Activated T-helper 2 cell treated with anti-CD3 and anti-CD28 coated beads, Interferon-gamma antibody, Interleukin-2, Interleukin-4, amounts not matched to agents 10 μg/mL and 5 μg/mL and 100 μg/mL, durations not matched to agents 14 hours and 24 hours and 36 hours (primary cell): ENCODE measurements at regions not wholly inside any gene's neighbourhood (a gene's known extent, or its start where the extent isn't known, plus 50 kb on each side); places are given as distances from the start of the nearest gene placed in this dataset.
"Not testable (repeated sequence)": the region's sequence is repeated elsewhere in the genome, so short reads cannot be mapped to it uniquely, and the experiment has no call there.

ENCODE experiments used
- DNase-seq: peaks from one replicate; pipeline ENCODE4 v3.0.0; 2021; ENCODE audit warnings: low spot score
- H3K27ac Mint-ChIP-seq: one replicate; pipeline ENCODE4 v1.8.0; 2021; ENCODE audit warnings: mixed read lengths
- H3K27me3 Mint-ChIP-seq: one replicate; pipeline ENCODE4 v1.8.0; 2021; ENCODE audit warnings: low read depth, mixed read lengths
- H3K36me3 Mint-ChIP-seq: one replicate; pipeline ENCODE4 v1.8.0; 2021; ENCODE audit warnings: low read depth, mixed read lengths
- H3K4me1 Mint-ChIP-seq: one replicate; pipeline ENCODE4 v1.8.0; 2021; ENCODE audit warnings: low read depth, mixed read lengths
- H3K4me3 Mint-ChIP-seq: one replicate; pipeline ENCODE4 v1.8.0; 2021; ENCODE audit warnings: low read depth, mild to moderate bottlenecking, moderate library complexity, mixed read lengths
- H3K9me3 Mint-ChIP-seq: one replicate; pipeline ENCODE4 v1.8.0; 2021; ENCODE audit warnings: mixed read lengths
- intact Hi-C: fragments of 100-400 bp; cut with micrococcal nuclease; formaldehyde crosslinking; loops from one replicate; pipeline ENCODE4 v1.15.1; 2023

GRCh38 chrX:65971151-65971550 lies 68.7 kb downstream of the VSIG4 start:
- Mint-ChIP-seq H3K36me3 (no peaks in the 10 kb centered on the region), H3K4me3 (no peak overlapping the region), H3K27ac (no peak overlapping the region), H3K27me3 (no peaks in the 10 kb centered on the region), H3K9me3 (no peaks in the 10 kb centered on the region), H3K4me1 (no peaks in the 10 kb centered on the region)
- intact Hi-C loops, result no loop called here
- no peak for DNase-seq

DNA sequence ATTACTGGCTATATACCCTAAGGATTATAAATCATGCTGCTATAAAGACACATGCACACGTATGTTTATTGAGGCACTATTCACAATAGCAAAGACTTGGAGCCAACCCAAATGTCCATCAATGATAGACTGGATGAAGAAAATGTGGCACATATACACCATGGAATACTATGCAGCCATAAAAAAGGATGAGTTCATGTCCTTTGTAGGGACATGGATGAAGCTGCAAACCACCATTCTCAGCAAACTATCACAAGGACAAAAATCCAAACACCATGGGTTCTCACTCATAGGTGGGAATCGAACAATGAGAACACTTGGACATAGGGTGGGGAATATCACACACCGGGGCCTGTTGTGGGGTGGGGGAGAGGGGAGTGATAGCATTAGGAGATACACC lies 72.7 kb downstream of the VSIG4 start:
- H3K9me3 Mint-ChIP-seq, intact Hi-C loops, H3K36me3 Mint-ChIP-seq, H3K27ac Mint-ChIP-seq, H3K27me3 Mint-ChIP-seq, H3K4me1 Mint-ChIP-seq, H3K4me3 Mint-ChIP-seq, DNase-seq: not testable (repeated sequence)

- no peak for DNase-seq
- H3K4me1 Mint-ChIP-seq, result no peaks in the 10 kb centered on the region
- intact Hi-C loops, result no loop called here
- H3K36me3 Mint-ChIP-seq, result no peaks in the 10 kb centered on the region
- no peak overlapping the region for H3K4me3 Mint-ChIP-seq
- H3K27me3 Mint-ChIP-seq, result peaks cover 2% of the 10 kb centered on the region
- peaks cover 8% of the 10 kb centered on the region for H3K9me3 Mint-ChIP-seq
- H3K27ac Mint-ChIP-seq, result no peak overlapping the region
Measured at GRCh38 chrX:65961714-65962113, 78.2 kb downstream of the VSIG4 start.

DNA sequence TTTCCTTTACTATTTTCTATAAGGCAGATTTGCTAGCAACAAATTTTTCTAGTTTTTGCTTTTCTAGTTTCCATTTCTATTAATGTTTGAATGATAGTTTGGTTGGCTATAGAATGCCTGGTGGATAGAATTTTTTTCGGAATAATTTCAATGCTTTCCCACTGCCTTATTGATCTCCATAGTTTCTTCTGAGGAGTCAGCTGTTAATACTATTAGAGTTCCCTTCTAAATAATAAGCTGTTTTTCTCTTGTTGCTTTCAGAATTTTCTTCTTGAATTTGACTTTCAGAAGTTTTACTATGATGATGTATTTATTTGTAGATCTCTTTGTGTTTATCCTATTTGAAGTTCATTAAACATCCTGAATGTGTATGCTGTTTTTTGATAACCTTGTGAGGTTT lies 91.8 kb downstream of the VSIG4 start:
- H3K4me3 Mint-ChIP-seq, result no peak overlapping the region
- H3K27ac Mint-ChIP-seq, result no peak overlapping the region
- intact Hi-C loops, result no loop called here
- peaks cover 2% of the 10 kb centered on the region for H3K27me3 Mint-ChIP-seq
- DNase-seq, result no peak
- H3K4me1 Mint-ChIP-seq, result peaks cover 10% of the 10 kb centered on the region
- peaks cover 5% of the 10 kb centered on the region for H3K36me3 Mint-ChIP-seq
- H3K9me3 Mint-ChIP-seq, result peaks cover 31% of the 10 kb centered on the region

DNA sequence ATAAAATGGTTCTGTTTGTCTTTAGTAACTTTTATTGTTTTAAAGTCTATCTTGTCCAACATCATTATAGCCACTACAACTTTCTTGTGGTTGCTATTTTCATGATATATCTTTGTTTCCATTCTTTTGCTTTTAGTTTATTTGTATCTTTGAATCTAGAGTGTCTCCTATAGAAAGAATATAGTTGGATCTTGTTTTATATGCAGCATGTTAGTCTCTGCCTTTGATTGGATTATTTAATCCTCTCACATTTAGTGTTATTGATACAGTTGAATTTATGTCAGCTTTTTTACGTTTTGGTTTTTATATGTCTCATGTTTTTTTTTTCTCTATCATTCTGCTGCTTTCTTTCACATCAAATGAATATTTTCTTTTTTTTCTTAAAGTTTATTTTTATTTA lies 98.1 kb downstream of the VSIG4 start:
- Mint-ChIP-seq H3K27me3 (peaks cover 2% of the 10 kb centered on the region), H3K4me1 (no peaks in the 10 kb centered on the region), H3K36me3 (peaks cover 5% of the 10 kb centered on the region), H3K9me3 (peaks cover 42% of the 10 kb centered on the region), H3K27ac (no peak overlapping the region), H3K4me3 (no peak overlapping the region)
- intact Hi-C loops, result no loop called here
- no peak for DNase-seq

DNA sequence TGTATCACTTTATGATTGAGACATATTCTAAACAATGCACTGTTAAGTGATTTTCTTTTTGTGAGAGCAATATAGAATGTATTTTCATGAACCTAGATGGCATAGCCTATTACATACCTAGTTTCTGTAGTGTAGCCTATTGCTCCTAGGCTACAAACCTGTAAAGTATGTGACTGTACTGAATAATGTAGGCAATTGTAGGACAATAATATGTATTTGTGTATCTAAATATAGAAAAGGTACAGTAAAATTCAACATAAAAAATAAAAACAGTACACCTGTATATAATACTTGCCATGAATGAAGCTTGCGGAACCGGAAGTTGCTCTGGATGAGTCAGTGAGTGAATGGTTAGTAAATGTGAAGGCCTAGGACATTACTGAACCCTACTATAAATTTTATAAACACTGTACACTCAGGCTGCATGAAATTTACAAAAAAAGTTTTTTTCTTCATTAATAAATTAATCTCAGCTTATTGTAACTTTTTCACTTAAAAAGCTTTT lies 106.7 kb downstream of the VSIG4 start:
- intact Hi-C loops, result no loop called here
- H3K9me3 Mint-ChIP-seq, result peaks cover 11% of the 10 kb centered on the region
- no peak overlapping the region for H3K27ac Mint-ChIP-seq
- no peak for DNase-seq
- H3K36me3 Mint-ChIP-seq, result peaks cover 4% of the 10 kb centered on the region
- no peaks in the 10 kb centered on the region for H3K27me3 Mint-ChIP-seq
- H3K4me3 Mint-ChIP-seq, result no peak overlapping the region
- peaks cover 3% of the 10 kb centered on the region for H3K4me1 Mint-ChIP-seq

GRCh38 chrX:65932173-65933084 lies 107.5 kb downstream of the VSIG4 start:
- DNase-seq, result peak; percentile 8
- intact Hi-C loops, result no loop called here
- H3K27me3 Mint-ChIP-seq, result no peaks in the 10 kb centered on the region
- H3K27ac Mint-ChIP-seq, result peak overlapping the region; percentile 3
- peaks cover 5% of the 10 kb centered on the region for H3K4me1 Mint-ChIP-seq
- H3K4me3 Mint-ChIP-seq, result no peak overlapping the region
- peaks cover 19% of the 10 kb centered on the region for H3K9me3 Mint-ChIP-seq
- peaks cover 9% of the 10 kb centered on the region for H3K36me3 Mint-ChIP-seq

- Mint-ChIP-seq H3K4me1 (peaks cover 36% of the 10 kb centered on the region), H3K36me3 (peaks cover 19% of the 10 kb centered on the region), H3K4me3 (no peak overlapping the region), H3K27me3 (no peaks in the 10 kb centered on the region), H3K27ac (no peak overlapping the region), H3K9me3 (peaks cover 32% of the 10 kb centered on the region)
- intact Hi-C loops, result loop anchor here (5.0 to 10.0 kb wide), 2 partner anchors 59 to 174 kb away; no protein-coding TSS in a partner anchor
- DNase-seq, result no peak
Measured at GRCh38 chrX:65928522-65928921, 111.4 kb downstream of the VSIG4 start.

DNA sequence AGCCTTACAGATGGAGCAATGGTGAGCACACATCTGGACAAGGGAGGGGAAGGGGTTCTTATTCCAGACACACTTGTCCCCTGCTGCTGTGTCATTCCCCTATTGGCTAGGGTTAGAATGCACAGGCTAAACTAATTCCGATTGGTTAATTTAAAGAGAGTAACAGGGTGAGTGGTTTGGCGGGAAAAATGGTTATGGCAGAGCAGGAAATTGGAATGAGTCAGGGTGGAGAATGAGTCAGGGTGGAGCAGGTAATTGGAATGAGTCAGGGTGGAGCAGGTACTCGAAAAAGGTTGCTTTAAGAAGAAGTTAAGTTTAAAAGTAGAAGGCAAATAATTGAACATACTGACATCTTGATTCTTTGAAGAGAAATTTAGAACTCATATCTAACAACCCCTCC lies 112.5 kb downstream of the VSIG4 start:
- not testable (repeated sequence) for H3K27me3 Mint-ChIP-seq, DNase-seq, H3K4me3 Mint-ChIP-seq, H3K27ac Mint-ChIP-seq
- peaks cover 38% of the 10 kb centered on the region for H3K4me1 Mint-ChIP-seq
- H3K36me3 Mint-ChIP-seq, result peaks cover 18% of the 10 kb centered on the region
- peaks cover 27% of the 10 kb centered on the region for H3K9me3 Mint-ChIP-seq
- intact Hi-C loops, result loop anchor here (5.0 to 10.0 kb wide), 2 partner anchors 60 to 173 kb away; no protein-coding TSS in a partner anchor

GRCh38 chrX:65926095-65927019 lies 113.5 kb downstream of the VSIG4 start:
- peaks cover 23% of the 10 kb centered on the region for H3K9me3 Mint-ChIP-seq
- no peaks in the 10 kb centered on the region for H3K27me3 Mint-ChIP-seq
- DNase-seq, result peak; percentile 47
- H3K27ac Mint-ChIP-seq, result peak overlapping the region; percentile 67
- H3K4me3 Mint-ChIP-seq, result no peak overlapping the region
- peaks cover 20% of the 10 kb centered on the region for H3K36me3 Mint-ChIP-seq
- peaks cover 41% of the 10 kb centered on the region for H3K4me1 Mint-ChIP-seq
- intact Hi-C loops, result loop anchor here (5.0 to 10.0 kb wide), 2 partner anchors 61 to 172 kb away; no protein-coding TSS in a partner anchor

- Mint-ChIP-seq H3K36me3 (peaks cover 20% of the 10 kb centered on the region), H3K27ac (no peak overlapping the region), H3K4me1 (peaks cover 49% of the 10 kb centered on the region), H3K4me3 (no peak overlapping the region), H3K27me3 (no peaks in the 10 kb centered on the region), H3K9me3 (peaks cover 23% of the 10 kb centered on the region)
- intact Hi-C loops, result loop anchor here (5.0 to 10.0 kb wide), 2 partner anchors 62 to 171 kb away; no protein-coding TSS in a partner anchor
- no peak for DNase-seq
Measured at GRCh38 chrX:65925592-65925991, 114.3 kb downstream of the VSIG4 start.

GRCh38 chrX:65925005-65925404 lies 114.9 kb downstream of the VSIG4 start:
- no peak for DNase-seq
- Mint-ChIP-seq H3K4me3 (no peak overlapping the region), H3K27ac (no peak overlapping the region)

More at GRCh38 chrX:65925005-65925404, 114.9 kb downstream of the VSIG4 start:
- H3K36me3 Mint-ChIP-seq, result peaks cover 26% of the 10 kb centered on the region
- H3K9me3 Mint-ChIP-seq, result peaks cover 24% of the 10 kb centered on the region
- intact Hi-C loops, result loop anchor here (5.0 to 10.0 kb wide), 2 partner anchors 62 to 170 kb away; no protein-coding TSS in a partner anchor
- peaks cover 50% of the 10 kb centered on the region for H3K4me1 Mint-ChIP-seq
- no peaks in the 10 kb centered on the region for H3K27me3 Mint-ChIP-seq
